GM21576 (cell line): ENCODE measurements at regions not wholly inside any gene's neighbourhood (a gene's known extent, or its start where the extent isn't known, plus 50 kb on each side); places are given as distances from the start of the nearest gene placed in this dataset.

Experiments
- ATAC-seq: cut with Tn5 transposase; IDR thresholded peaks from one replicate; pipeline ENCODE4 v1.9.1; 2021; ENCODE audit warnings: mild to moderate bottlenecking, moderate library complexity; ENCODE audit not compliant: unreplicated experiment

GRCh38 chr6:170232186-170233002 is 58.5 kb downstream of the DLL1 start:
- ATAC-seq: no peak

GRCh38 chr6:170231293-170232185 is 59.3 kb downstream of the DLL1 start:
- no peak for ATAC-seq

GRCh38 chr6:170230520-170231292 is 60.2 kb downstream of the DLL1 start:
- ATAC-seq: no peak

GRCh38 chr6:170229851-170230519 is 60.9 kb downstream of the DLL1 start:
- no peak for ATAC-seq

GRCh38 chr6:170229396-170229795 is 61.5 kb downstream of the DLL1 start:
- ATAC-seq: no peak

GRCh38 chr6:170228946-170229310 is 62.0 kb downstream of the DLL1 start:
- ATAC-seq: no peak

GRCh38 chr6:170227996-170228945 is 62.6 kb downstream of the DLL1 start:
- ATAC-seq: no peak

- ATAC-seq: no peak
Observed at GRCh38 chr6:170227521-170227983, 63.3 kb downstream of the DLL1 start.

GRCh38 chr6:170226647-170227046 is 64.2 kb downstream of the DLL1 start:
- no peak for ATAC-seq

GRCh38 chr6:170225852-170226417 is 64.9 kb downstream of the DLL1 start:
- no peak for ATAC-seq

GRCh38 chr6:170224694-170225660 is 65.9 kb downstream of the DLL1 start:
- ATAC-seq: no peak

- no peak for ATAC-seq
Observed at GRCh38 chr6:170223718-170224693, 66.9 kb downstream of the DLL1 start.

GRCh38 chr6:170222498-170223471 is 68.1 kb downstream of the DLL1 start:
- no peak for ATAC-seq

- ATAC-seq: no peak
Observed at GRCh38 chr6:170221753-170222400, 69.0 kb downstream of the DLL1 start.
